ENCODE measurements at regions not wholly inside any gene's neighbourhood (a gene's known extent, or its start where the extent isn't known, plus 50 kb on each side); places are given as distances from the start of the nearest gene placed in this dataset.

GRCh38 chr21:15174923-15175322 lies 110.1 kb upstream of the NRIP1 start (continued):
- TF ChIP-seq BDP1 (IDR thresholded peaks at IDR 0.05; ENCODE audit: insufficient read depth, insufficient read length) (no peak), TCFL5 (CRISPR knock-in tag; conservative IDR thresholded peaks at IDR 0.05) (no peak), RHOXF2B (CRISPR knock-in tag; conservative IDR thresholded peaks at IDR 0.05) (no peak)

DNA sequence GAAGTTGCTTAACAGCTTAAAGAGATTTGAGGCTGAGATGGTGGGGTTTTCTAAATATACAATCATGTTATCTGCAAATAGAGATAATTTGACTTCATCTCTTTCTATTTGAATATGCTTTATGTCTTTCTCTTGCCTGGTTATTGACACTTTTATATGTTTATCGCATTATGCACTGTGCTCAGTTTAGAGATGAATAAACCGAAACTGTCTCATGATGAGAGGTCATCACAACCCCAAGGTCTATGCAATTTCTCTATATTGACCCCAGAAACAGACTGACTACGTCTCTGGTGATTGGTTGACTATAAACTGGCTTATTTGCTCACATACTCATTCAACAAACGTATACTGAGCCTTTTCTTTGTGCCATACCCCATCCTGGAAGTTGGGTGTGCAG lies 117.9 kb upstream of the NRIP1 start:
- no peaks in the 10 kb centered on the region for H4K20me1 ChIP-seq (replicated peaks; ENCODE audit: control insufficient read depth, insufficient read depth, low read length)
- H3K27ac ChIP-seq (ENCODE audit: extremely low read depth, low read depth, low read length): no peak overlapping the region
- no peaks in the 10 kb centered on the region for H3K27me3 ChIP-seq (ENCODE audit: control insufficient read depth in 2 of 2, insufficient read depth in 2 of 2, low read length in 2 of 2)
- H3K4me3 ChIP-seq: no peak overlapping the region
- H2AFZ ChIP-seq (ENCODE audit: low read depth, low read length): no peak overlapping the region
- BruUV-seq (replicated peaks): no TSS peak
- ChIA-PET CTCF (ENCODE audit: low intra/inter-chr PET ratio) (no interaction called here), POLR2A (no interaction called here)
- no peak overlapping the region for H3K4me2 ChIP-seq (ENCODE audit: insufficient read depth, low read length)
- TF ChIP-seq NR2F6 (CRISPR knock-in tag; IDR thresholded peaks at IDR 0.05): no peak
- TF ChIP-seq RBBP5 (IDR thresholded peaks at IDR 0.05; ENCODE audit: borderline replicate concordance, insufficient read depth, low read length, poor library complexity, severe bottlenecking): no peak
- no peak for TF ChIP-seq RBM15 (IDR thresholded peaks at IDR 0.05; ENCODE audit: insufficient read depth, low read length)
- TF ChIP-seq POLR2A (conservative IDR thresholded peaks at IDR 0.05): no peak
- TF ChIP-seq, protein P1, sequence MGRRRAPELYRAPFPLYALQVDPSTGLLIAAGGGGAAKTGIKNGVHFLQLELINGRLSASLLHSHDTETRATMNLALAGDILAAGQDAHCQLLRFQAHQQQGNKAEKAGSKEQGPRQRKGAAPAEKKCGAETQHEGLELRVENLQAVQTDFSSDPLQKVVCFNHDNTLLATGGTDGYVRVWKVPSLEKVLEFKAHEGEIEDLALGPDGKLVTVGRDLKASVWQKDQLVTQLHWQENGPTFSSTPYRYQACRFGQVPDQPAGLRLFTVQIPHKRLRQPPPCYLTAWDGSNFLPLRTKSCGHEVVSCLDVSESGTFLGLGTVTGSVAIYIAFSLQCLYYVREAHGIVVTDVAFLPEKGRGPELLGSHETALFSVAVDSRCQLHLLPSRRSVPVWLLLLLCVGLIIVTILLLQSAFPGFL (CRISPR knock-in tag; IDR thresholded peaks at IDR 0.05): no peak
- TF ChIP-seq SRSF1 (IDR thresholded peaks at IDR 0.05; ENCODE audit: low read depth, low read length): no peak
- no peak for TF ChIP-seq RAD21 (CRISPR knock-in tag; conservative IDR thresholded peaks at IDR 0.05 in 1 of 2, IDR thresholded peaks at IDR 0.05 in 1 of 2)
- no peak for TF ChIP-seq IRF1 (CRISPR knock-in tag; IDR thresholded peaks at IDR 0.05; ENCODE audit: borderline replicate concordance)
- TF ChIP-seq JUND (IDR thresholded peaks at IDR 0.05; ENCODE audit: borderline replicate concordance, low read depth, low read length): no peak
- no peak for TF ChIP-seq JUND (tag; IDR thresholded peaks at IDR 0.05; ENCODE audit: borderline replicate concordance, low read depth, low read length)
- no peak for TF ChIP-seq CEBPG (CRISPR knock-in tag; IDR thresholded peaks at IDR 0.05)
- TF ChIP-seq CEBPG (tag; conservative IDR thresholded peaks at IDR 0.05 in 1 of 2, IDR thresholded peaks at IDR 0.05 in 1 of 2): no peak
- no peak for TF ChIP-seq CHD4 (IDR thresholded peaks at IDR 0.05; ENCODE audit: insufficient read depth, insufficient replicate concordance, low read depth, low read length, poor library complexity, severe bottlenecking)
- TF ChIP-seq, protein P2, sequence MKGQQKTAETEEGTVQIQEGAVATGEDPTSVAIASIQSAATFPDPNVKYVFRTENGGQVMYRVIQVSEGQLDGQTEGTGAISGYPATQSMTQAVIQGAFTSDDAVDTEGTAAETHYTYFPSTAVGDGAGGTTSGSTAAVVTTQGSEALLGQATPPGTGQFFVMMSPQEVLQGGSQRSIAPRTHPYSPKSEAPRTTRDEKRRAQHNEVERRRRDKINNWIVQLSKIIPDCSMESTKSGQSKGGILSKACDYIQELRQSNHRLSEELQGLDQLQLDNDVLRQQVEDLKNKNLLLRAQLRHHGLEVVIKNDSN (CRISPR knock-in tag; IDR thresholded peaks at IDR 0.05): no peak
- TF ChIP-seq ZNF79 (CRISPR knock-in tag; IDR thresholded peaks at IDR 0.05; ENCODE audit: low read depth): no peak
- H3K79me2 ChIP-seq (ENCODE audit: control insufficient read depth, insufficient read depth, low read length): no peaks in the 10 kb centered on the region
- 8% methylated on average over 4 of the region's 4 CpGs for WGBS (ENCODE audit: insufficient coverage, low coverage, missing lambda C conversion rate)
- intact Hi-C loops (cut with micrococcal nuclease): no loop called here
- no peaks in the 10 kb centered on the region for H3K4me1 ChIP-seq (replicated peaks in 1 of 2; ENCODE audit: control insufficient read depth in 2 of 2, insufficient read depth in 2 of 2, low read length in 2 of 2)
- FAIRE-seq (no peak), ATAC-seq (no peak), DNase-seq (ENCODE audit: extremely low read depth in 1 of 4, low spot score in 3 of 4) (no peak)
- no peaks in the 10 kb centered on the region for H3K9me1 ChIP-seq (ENCODE audit: control insufficient read depth, insufficient read depth, low read length)
- no peaks in the 10 kb centered on the region for H3K9me3 ChIP-seq (replicated peaks; ENCODE audit: control insufficient read depth, insufficient read depth, low read depth, low read length)
- in situ Hi-C loops (cut with MboI): no loop called here
- H3K36me3 ChIP-seq (ENCODE audit: control insufficient read depth, insufficient read depth, low read length): no peaks in the 10 kb centered on the region
- no peak overlapping the region for H3K9ac ChIP-seq (ENCODE audit: insufficient read depth in 1 of 2, low read depth in 2 of 2, low read length in 2 of 2)
